GM19455 (cell line): ENCODE measurements at regions not wholly inside any gene's neighbourhood (a gene's known extent, or its start where the extent isn't known, plus 50 kb on each side); places are given as distances from the start of the nearest gene placed in this dataset.

Experiments
- ATAC-seq: cut with Tn5 transposase; IDR thresholded peaks from one replicate; pipeline ENCODE4 v1.9.1; 2021; ENCODE audit not compliant: unreplicated experiment

- no peak for ATAC-seq
Observed at GRCh38 chr5:34483442-34484033, 172.6 kb upstream of the RAI14 start.

- no peak for ATAC-seq
Observed at GRCh38 chr5:34484216-34484920, 171.8 kb upstream of the RAI14 start.

DNA sequence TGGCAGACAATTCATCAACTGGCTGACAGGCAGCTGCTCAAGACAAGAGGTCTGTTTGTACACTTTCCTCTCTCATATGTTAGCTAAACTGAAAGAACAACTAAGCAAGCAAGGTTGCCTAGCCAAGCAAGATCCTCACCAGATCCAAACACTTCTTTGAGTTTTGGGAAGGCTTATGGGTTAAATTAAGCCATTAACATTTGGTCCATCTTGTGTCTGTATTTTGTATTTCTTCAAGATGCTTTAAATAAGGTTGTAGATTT lies 170.4 kb upstream of the RAI14 start:
- no peak for ATAC-seq

- no peak for ATAC-seq
Observed at GRCh38 chr5:34486160-34486848, 169.8 kb upstream of the RAI14 start.

DNA sequence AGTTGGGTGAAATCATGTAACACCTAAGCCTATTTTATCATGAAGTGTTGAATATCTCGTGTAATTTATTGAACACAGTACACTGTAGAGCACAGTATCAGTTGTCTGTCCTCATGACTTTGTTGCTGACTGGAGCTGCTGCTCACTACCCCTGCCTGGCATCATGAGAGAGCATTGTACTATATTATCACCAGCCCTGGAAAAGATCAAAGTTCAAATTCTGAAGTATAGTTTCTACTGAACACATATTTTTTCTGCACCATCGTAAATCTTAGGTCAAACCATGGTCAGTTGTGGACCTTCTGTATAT lies 169.3 kb upstream of the RAI14 start:
- ATAC-seq = no peak

GRCh38 chr5:34487159-34487879 lies 168.8 kb upstream of the RAI14 start:
- ATAC-seq = no peak

GRCh38 chr5:34487956-34488355 lies 168.2 kb upstream of the RAI14 start:
- no peak for ATAC-seq

DNA sequence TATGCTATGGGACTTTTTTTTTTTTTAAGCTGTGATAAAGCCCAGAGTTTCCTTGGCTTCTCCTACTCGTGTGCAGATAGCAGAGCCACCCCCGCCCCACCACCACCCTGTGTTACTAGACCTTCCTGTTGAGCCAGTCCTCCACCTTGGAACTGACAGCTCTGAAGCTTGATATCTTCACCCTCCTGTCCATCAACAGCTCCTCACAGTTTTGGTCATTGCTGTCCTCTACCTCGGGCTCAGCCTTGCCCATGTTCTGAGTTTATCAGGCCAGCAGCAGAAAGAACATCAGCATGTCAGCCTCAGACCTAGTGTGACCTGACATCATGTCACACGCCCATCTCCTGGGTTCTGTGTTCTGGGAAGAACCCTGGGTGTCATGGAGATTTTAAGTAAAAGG lies 167.1 kb upstream of the RAI14 start:
- no peak for ATAC-seq

GRCh38 chr5:34490506-34491250 lies 165.4 kb upstream of the RAI14 start:
- ATAC-seq = no peak

- no peak for ATAC-seq
Observed at GRCh38 chr5:34491251-34491620, 164.9 kb upstream of the RAI14 start.

DNA sequence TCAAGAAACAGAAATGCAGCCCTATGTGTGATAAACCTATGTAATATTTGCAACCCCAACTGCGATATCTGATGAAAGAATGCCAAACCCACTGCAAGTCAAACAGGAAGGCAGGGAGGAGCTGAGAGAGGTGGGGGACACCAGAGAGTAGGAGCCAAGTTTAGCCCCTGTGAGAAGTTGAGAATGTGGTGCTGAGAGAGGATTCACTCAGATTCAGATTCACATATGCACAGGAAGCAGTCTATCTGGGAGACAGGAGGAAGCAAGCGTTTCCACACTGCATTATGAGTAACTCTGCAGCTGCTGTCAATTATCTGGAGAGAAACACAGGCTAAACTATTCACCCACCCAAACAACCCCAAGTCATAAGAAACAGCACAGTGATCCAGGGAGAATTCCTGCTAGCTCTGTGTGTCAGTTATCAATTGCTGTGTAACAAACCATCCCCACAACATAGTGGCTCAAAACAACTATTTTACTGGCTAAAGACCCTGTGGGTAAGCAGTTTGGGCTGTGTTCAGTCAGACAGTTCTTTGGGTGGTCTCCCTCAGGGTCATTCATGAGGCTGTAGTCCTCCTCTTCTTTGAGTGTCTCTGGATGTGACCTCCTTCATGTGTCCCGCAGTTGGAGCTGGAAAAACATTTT lies 161.9 kb upstream of the RAI14 start:
- no peak for ATAC-seq

DNA sequence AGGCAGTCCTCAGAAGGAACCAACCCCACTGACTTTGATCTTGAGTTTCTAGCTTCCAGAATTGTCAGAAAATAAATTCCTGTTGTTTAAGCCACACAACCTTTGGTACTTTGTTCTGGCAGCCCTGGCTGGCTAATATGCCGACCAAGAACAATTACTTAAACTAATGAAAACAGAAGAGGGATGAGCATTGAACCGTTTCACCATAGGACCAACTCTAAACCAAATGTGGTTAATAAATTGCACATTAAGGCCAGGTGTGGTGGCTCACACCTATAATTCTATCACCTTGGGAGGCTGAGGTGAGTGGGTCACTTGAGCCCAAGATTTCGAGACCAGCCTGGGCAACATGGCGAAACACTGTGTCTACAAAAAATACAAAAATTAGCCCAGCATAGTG lies 160.9 kb upstream of the RAI14 start:
- no peak for ATAC-seq

DNA sequence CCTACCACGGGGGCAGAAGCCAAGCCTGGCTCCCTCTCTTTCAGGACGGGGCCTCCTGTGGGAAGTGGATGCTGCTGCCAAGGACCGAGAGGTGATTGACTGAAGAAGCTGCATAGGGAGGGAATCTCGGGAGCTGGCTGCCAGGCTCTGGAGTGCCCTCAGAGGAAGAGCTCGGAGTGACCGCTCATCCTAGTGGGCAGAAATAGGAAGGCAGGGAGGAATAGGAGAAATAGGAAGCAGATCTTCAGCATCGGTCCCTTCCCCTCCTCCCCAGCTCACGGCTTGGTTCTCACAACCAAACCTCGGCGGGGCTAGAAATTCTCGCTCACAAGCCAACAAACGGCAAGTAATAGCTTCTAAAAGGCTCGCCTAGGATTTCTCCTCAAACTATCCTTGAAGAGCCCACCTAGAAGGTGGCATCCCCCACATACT lies 159.9 kb upstream of the RAI14 start:
- no peak for ATAC-seq

DNA sequence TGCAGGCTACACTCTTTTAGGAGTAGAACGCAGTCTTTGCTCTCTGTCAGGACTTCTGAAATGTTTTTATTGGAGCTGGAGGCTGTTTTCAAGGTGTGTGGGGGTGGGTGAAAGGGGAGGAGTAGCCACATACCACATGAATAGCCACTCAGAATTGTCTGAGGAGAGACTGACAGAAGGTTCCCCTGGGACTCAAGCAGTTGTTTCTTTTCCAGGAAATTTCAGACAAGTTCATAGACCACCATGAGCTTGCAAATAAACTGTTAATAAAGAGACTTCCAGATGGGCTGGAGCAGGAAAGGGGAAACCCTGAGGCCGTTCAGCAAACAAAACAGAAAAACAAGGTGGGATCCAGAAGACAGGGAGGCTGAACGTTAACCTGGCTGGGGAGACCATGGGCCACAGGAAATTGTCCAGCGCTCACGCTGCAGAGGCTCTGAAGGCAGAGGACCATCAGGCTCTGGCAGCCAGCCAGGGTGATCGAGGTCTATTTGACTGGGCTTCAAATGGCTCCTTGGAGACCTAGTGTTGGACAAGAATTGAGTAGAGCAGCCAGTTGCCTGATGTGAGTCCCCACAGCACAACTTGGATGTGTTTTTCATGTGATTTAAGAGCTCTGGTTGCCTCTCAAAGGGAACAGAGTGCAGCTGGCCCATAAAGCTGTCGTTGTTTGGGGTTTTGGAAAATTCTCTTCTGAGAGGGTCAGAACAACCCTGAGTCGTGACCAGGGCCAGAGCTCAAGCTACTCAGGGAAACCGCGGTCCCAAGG lies 159.2 kb upstream of the RAI14 start:
- ATAC-seq = no peak

- ATAC-seq = no peak
Observed at GRCh38 chr5:34497470-34497808, 158.7 kb upstream of the RAI14 start.

DNA sequence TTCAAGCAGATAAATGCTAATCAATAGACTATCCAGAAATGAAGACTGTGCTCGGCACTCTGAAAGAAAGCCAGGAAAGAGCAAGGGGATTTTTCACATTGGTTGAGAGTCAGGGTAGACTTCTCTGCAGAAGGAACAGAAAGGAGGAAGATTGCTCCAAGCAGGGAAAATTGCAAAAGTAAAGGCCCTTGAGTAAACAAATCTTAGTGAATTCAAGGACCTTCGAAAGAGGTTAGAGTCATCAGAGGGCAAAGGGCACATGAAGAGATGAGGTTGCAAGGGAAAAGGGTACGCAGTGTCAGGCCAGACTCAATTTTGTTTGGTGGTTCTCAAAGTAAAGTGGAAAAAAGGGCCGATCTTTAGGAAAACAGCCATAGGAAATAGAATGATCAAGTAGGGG lies 157.6 kb upstream of the RAI14 start:
- ATAC-seq = no peak

- ATAC-seq = peak; percentile 90
Observed at GRCh38 chr5:34499001-34499734, 157.0 kb upstream of the RAI14 start.

- no peak for ATAC-seq
Observed at GRCh38 chr5:34500236-34500847, 155.8 kb upstream of the RAI14 start.

DNA sequence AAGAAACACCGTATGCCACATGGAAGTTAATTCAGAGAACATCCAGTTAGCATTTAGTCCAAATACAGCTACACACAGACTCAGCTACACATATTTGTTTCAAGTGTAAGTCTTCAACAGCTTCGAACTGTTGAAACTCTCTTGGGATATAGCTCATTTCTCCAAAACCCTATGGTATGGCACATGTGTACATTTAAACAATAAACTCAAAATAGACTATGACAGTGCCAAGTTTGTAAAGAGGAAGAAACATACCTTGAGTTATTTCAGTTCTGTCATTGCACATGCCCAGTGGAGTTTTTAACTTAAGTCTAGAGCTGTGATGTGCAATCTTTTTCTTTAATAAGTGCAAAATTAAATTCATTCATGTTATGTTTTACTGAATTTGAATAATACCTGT lies 155.1 kb upstream of the RAI14 start:
- ATAC-seq = no peak
